ENCODE measurements at regions not wholly inside any gene's neighbourhood (a gene's known extent, or its start where the extent isn't known, plus 50 kb on each side); places are given as distances from the start of the nearest gene placed in this dataset.

DNA sequence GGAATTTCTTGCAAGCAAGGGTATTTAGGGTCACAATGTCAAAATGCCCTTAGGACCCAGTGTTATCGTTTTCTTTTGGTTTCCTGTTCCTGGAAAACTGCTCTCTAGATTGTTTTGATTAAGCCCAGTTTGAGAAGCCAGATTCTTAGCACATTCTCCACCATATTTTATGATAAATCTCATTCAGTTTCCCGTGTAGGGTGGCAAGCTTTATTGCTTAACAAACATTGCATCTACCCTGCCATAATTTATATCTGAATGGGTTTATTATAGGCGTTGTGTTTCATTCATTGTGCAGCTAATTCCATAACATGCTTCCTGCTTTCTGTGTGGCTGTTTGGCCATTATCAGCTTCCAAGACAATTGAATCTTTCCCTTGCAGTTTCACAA is 389.1 kb upstream of the DYNLRB2 start:
- Histone ChIP-seq H3K4me1 (no peaks in the 10 kb centered on the region), H3K36me3 (no peaks in the 10 kb centered on the region), H3K9me3 (no peaks in the 10 kb centered on the region), H3K27me3 (no peaks in the 10 kb centered on the region), H3K27ac (no peak overlapping the region), H3K4me3 (no peak overlapping the region)
- DNase-seq: no peak
- WGBS, 2 donors: 3 to 8% methylated on average over 3 of the region's 3 CpGs
- intact Hi-C loops (cut with DNase I): no loop called here
- TF ChIP-seq POLR2AphosphoS5 (IDR thresholded peaks at IDR 0.05) (no peak), CTCF (IDR thresholded peaks at IDR 0.05) (no peak), EP300 (IDR thresholded peaks at IDR 0.05) (no peak), POLR2A (IDR thresholded peaks at IDR 0.05) (no peak)

DNA sequence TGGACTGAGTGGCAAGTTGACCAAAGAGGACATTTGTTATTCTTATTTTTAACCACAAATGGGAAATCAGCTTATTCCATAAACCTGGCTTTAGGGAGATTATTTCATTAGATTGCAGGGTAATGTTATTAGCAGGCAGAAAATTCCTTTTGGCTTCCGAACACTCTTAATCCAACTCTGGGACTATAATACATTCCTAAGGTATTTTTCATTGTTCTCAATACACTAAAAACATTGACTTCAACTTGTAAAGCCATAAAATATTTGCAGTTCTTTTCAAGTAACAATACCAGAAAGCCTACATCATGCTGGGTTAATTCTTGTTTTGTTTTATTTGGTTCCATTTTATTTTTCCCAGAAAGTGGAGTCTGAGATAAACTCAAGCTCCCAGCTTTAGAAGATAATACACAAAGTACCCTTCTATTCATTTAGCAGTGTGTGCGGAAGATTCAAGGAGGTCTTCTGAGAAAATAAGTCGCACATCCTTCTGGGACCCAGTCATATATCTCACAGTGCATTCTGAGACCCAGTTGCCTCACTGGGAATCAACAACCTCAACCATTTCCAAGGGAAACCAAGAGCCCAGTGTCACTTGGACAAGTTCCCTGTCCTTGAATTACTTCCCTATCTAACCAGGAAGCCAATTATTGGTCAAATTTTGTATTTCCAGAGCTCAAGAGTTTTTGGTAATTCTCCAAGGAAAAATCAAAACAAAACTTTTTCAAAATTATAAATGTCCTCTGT is 389.6 kb upstream of the DYNLRB2 start:
- WGBS, 2 donors: 83 to 85% methylated on average over 3 of the region's 3 CpGs
- no peak for DNase-seq
- Histone ChIP-seq H3K9me3 (no peaks in the 10 kb centered on the region), H3K4me1 (no peaks in the 10 kb centered on the region), H3K27ac (no peak overlapping the region), H3K4me3 (no peak overlapping the region), H3K36me3 (no peaks in the 10 kb centered on the region), H3K27me3 (no peaks in the 10 kb centered on the region)
- TF ChIP-seq EP300 (IDR thresholded peaks at IDR 0.05) (no peak), POLR2A (IDR thresholded peaks at IDR 0.05) (no peak), CTCF (IDR thresholded peaks at IDR 0.05) (no peak), POLR2AphosphoS5 (IDR thresholded peaks at IDR 0.05) (no peak)
- intact Hi-C loops (cut with DNase I): no loop called here

- WGBS, 2 donors: 88 to 89% methylated on average over 3 of the region's 3 CpGs
- no peaks in the 10 kb centered on the region for H3K36me3 ChIP-seq
- no peak for TF ChIP-seq POLR2AphosphoS5 (IDR thresholded peaks at IDR 0.05)
- TF ChIP-seq CTCF (IDR thresholded peaks at IDR 0.05): no peak
- H3K9me3 ChIP-seq: no peaks in the 10 kb centered on the region
- H3K4me1 ChIP-seq: no peaks in the 10 kb centered on the region
- intact Hi-C loops (cut with DNase I): no loop called here
- H3K27ac ChIP-seq: no peak overlapping the region
- DNase-seq: no peak
- no peaks in the 10 kb centered on the region for H3K27me3 ChIP-seq
- H3K4me3 ChIP-seq: no peak overlapping the region
Measured at GRCh38 chr16:80148826-80149225, 392.0 kb upstream of the DYNLRB2 start.

- TF ChIP-seq EP300 (IDR thresholded peaks at IDR 0.05) (no peak), CTCF (IDR thresholded peaks at IDR 0.05) (no peak), POLR2AphosphoS5 (IDR thresholded peaks at IDR 0.05) (no peak), POLR2A (IDR thresholded peaks at IDR 0.05) (no peak)
- peaks cover 0 to under 1% (median 0%) of the 10 kb centered on the region in 4 donors for H3K9me3 ChIP-seq
- no peaks in the 10 kb centered on the region for H3K27me3 ChIP-seq
- no peaks in the 10 kb centered on the region for H3K36me3 ChIP-seq
- no peak overlapping the region for H3K4me3 ChIP-seq
- H3K27ac ChIP-seq: no peak overlapping the region
- intact Hi-C loops (cut with DNase I): no loop called here
- H3K4me1 ChIP-seq: no peaks in the 10 kb centered on the region
- DNase-seq: no peak
- 7 to 49% methylated on average over 8 of the region's 8 CpGs for WGBS, 2 donors
Measured at GRCh38 chr16:80147026-80147655, 393.7 kb upstream of the DYNLRB2 start.
